Neural crest cell (in vitro differentiated cells): ENCODE measurements at regions not wholly inside any gene's neighbourhood (a gene's known extent, or its start where the extent isn't known, plus 50 kb on each side); places are given as distances from the start of the nearest gene placed in this dataset.
"Not testable (repeated sequence)": the region's sequence is repeated elsewhere in the genome, so short reads cannot be mapped to it uniquely, and the experiment has no call there.

Experiments
- DNase-seq: peaks from one replicate; pipeline ENCODE4 v3.0.0; 2021; ENCODE audit warnings: low read depth, mixed read lengths, low spot score
- H3K27ac Mint-ChIP-seq: one replicate; pipeline ENCODE4 v1.8.0; 2021; ENCODE audit warnings: mild to moderate bottlenecking, mixed read lengths; ENCODE audit not compliant: unreplicated experiment
- H3K27me3 Mint-ChIP-seq: 2 replicates; pipeline ENCODE4 v1.8.0; 2021; ENCODE audit warnings: low read depth, mild to moderate bottlenecking, mixed read lengths
- H3K36me3 Mint-ChIP-seq: 2 replicates; pipeline ENCODE4 v1.8.0; 2021; ENCODE audit warnings: low read depth, mild to moderate bottlenecking, mixed read lengths
- H3K4me1 Mint-ChIP-seq: 2 replicates; pipeline ENCODE4 v1.8.0; 2021; ENCODE audit warnings: mixed read lengths
- H3K4me3 Mint-ChIP-seq: one replicate; pipeline ENCODE4 v1.8.0; 2021; ENCODE audit warnings: mild to moderate bottlenecking, mixed read lengths
- H3K9me3 Mint-ChIP-seq: 2 replicates; pipeline ENCODE4 v1.8.0; 2021; ENCODE audit warnings: mixed read lengths
- TF ChIP-seq, protein P1 (sequence below): fragments of 200-600 bp; sonication (generic); conservative IDR thresholded peaks from 2 replicates; pipeline ENCODE4 v1.5.0; 2021; ENCODE audit warnings: antibody characterized with exemption, mild to moderate bottlenecking

DNA sequence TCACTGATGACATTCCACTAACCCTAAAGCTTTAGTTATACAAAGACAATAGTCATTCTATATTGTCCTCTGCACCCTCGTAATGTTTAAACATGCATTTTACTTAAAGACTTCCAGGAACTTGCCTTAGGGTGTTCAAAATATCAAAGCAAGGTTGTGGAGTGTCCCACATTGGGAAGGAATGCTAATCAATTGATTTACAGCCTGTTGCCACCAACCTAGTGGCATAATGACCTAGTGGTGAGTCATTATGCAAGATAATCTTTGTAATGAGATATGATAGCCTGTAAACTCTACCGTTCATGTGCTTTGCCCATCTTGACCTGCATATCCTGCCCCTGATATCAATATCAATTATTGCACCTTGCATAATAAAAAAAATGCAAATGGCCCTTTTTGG is 542.9 kb downstream of the CDH9 start:
- Mint-ChIP-seq H3K4me1 (no peaks in the 10 kb centered on the region), H3K9me3 (peaks cover 11% of the 10 kb centered on the region), H3K36me3 (peaks cover 4% of the 10 kb centered on the region), H3K4me3 (no peak overlapping the region), H3K27me3 (no peaks in the 10 kb centered on the region), H3K27ac (no peak overlapping the region)
- TF ChIP-seq, protein P1, sequence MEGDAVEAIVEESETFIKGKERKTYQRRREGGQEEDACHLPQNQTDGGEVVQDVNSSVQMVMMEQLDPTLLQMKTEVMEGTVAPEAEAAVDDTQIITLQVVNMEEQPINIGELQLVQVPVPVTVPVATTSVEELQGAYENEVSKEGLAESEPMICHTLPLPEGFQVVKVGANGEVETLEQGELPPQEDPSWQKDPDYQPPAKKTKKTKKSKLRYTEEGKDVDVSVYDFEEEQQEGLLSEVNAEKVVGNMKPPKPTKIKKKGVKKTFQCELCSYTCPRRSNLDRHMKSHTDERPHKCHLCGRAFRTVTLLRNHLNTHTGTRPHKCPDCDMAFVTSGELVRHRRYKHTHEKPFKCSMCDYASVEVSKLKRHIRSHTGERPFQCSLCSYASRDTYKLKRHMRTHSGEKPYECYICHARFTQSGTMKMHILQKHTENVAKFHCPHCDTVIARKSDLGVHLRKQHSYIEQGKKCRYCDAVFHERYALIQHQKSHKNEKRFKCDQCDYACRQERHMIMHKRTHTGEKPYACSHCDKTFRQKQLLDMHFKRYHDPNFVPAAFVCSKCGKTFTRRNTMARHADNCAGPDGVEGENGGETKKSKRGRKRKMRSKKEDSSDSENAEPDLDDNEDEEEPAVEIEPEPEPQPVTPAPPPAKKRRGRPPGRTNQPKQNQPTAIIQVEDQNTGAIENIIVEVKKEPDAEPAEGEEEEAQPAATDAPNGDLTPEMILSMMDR, result no peak
- DNase-seq, result no peak

GRCh38 chr5:26492906-26493459 is 545.4 kb downstream of the CDH9 start:
- Mint-ChIP-seq H3K4me1 (no peaks in the 10 kb centered on the region), H3K4me3 (no peak overlapping the region), H3K9me3 (peaks cover 14% of the 10 kb centered on the region), H3K27ac (no peak overlapping the region), H3K36me3 (peaks cover 7% of the 10 kb centered on the region), H3K27me3 (no peaks in the 10 kb centered on the region)
- DNase-seq, result no peak
- TF ChIP-seq, protein P1, result no peak

DNA sequence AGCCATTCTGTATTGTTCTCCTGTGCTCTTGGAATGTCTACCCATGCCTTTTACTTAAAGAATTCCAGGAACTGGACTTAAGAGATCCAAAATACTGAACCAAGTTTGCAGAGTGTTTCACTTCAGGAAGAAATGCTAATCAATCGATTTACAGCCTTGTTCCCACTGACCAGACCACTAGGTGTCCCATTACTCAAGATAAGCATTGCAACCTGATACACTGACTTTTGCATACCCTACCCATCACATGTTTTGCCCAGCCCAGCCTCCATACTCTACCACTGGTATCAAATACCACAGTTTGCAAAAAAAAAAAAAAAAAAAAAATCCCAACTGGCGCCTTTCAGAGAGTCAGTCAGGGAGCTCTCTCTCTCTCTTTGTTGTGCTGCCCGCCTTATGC is 550.8 kb downstream of the CDH9 start:
- Mint-ChIP-seq H3K4me3 (no peak overlapping the region), H3K27me3 (no peaks in the 10 kb centered on the region), H3K4me1 (no peaks in the 10 kb centered on the region), H3K9me3 (peaks cover 2% of the 10 kb centered on the region), H3K36me3 (peaks cover 2% of the 10 kb centered on the region), H3K27ac (no peak overlapping the region)
- TF ChIP-seq, protein P1, result no peak
- no peak for DNase-seq

DNA sequence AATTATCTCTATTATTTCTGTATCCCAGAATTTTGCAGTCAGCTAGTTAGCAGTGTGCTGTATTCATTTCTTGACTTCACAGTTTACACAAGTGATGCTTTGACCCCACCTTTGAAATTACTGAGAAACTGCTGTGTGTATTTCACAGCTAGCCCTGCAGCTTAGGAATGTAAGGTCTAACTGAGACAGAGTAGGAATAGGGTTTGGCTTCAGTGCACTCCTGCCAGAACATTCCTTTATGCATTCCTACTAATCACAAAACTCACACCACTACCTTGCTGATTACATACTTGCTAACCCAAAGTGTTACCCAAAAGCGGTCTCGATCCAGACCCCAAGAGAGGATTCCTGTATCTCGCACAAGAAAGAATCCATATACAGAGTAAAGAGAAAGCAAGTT is 551.8 kb downstream of the CDH9 start:
- no peak for DNase-seq
- Mint-ChIP-seq H3K27me3 (no peaks in the 10 kb centered on the region), H3K36me3 (peaks cover 2% of the 10 kb centered on the region), H3K9me3 (peaks cover 2% of the 10 kb centered on the region), H3K27ac (no peak overlapping the region), H3K4me1 (no peaks in the 10 kb centered on the region), H3K4me3 (no peak overlapping the region)
- TF ChIP-seq, protein P1, result no peak

GRCh38 chr5:26485146-26485860 is 553.1 kb downstream of the CDH9 start:
- not testable (repeated sequence) for H3K27ac Mint-ChIP-seq, DNase-seq, H3K36me3 Mint-ChIP-seq, H3K9me3 Mint-ChIP-seq, H3K4me1 Mint-ChIP-seq, H3K4me3 Mint-ChIP-seq, H3K27me3 Mint-ChIP-seq

- Mint-ChIP-seq H3K27ac (no peak overlapping the region), H3K4me3 (no peak overlapping the region), H3K9me3 (no peaks in the 10 kb centered on the region), H3K4me1 (no peaks in the 10 kb centered on the region), H3K36me3 (no peaks in the 10 kb centered on the region), H3K27me3 (no peaks in the 10 kb centered on the region)
- DNase-seq, result peak; percentile 29
- TF ChIP-seq, protein P1, result peak; percentile 72
Measured at GRCh38 chr5:26482810-26483375, 555.5 kb downstream of the CDH9 start.
